ENCODE measurements at regions not wholly inside any gene's neighbourhood (a gene's known extent, or its start where the extent isn't known, plus 50 kb on each side); places are given as distances from the start of the nearest gene placed in this dataset.

DNA sequence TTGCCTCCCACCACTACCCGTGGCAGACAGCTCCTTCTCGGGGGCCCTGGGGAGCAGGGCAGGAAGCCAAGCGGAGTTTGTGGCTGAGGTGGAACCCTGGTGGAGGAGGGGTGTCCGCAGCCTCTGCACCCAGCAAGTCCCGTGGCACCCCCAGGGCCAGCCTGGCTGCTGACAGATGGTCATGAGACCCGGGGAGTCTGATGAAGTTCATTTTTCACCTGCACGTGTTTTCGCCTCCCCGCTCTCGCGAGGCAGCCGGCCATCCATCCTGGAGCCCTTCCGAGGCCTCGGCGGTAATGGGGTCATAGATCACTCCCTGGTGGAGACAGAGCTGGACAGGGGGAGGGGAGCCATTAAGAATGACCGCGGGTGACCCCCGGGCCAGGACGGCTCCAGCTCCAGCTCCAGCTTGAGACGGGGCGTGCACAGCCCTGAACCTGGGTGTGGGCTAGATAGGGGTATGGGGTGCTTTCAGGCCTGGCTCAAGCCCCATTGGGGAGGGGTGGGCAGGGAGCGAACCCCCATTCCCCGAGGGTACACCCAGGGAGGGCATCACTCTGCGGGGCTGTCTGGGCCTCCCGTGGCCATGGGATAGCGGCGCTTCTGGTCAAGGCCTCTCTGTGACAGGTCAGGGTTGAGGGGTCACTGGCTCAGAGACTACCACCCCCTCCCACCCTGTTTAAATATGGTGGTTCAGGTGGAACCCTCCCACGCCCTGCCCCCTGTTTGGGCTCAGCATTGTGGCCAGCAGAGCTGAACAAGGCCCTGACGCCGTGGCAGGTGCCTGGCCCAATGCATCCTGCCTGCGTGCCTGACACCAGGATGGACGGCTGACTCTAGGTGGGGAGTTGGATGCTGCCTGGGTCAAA, 227.4 kb upstream of the GSE1 start:
- Histone ChIP-seq H3K4me1 (replicated peaks in 1 of 2) (peaks cover 58 to 68% of the 10 kb centered on the region in 2 donors), H3K4me3 (no peak overlapping the region), H3K27ac (peak overlapping the region; percentile 38 to 58)
- in situ Hi-C loops (cut with MboI; ENCODE audit: low pct_unique_long_range_greater_than_20kb in 2 of 9, low sequenced_read_pairs in 9 of 9, unreplicated experiment in 9 of 9) = no loop called here
- peak in 5 of 8 experiments; percentile 71 to 88 (median 84) for ATAC-seq (replicated peaks in 6 of 8)
- WGBS, 10 experiments = 0 to 80% (median 30%) methylated on average over 1 to 7 of the region's 32 CpGs; no CpG with 5 or more reads in 5 of the 10 experiments

DNA sequence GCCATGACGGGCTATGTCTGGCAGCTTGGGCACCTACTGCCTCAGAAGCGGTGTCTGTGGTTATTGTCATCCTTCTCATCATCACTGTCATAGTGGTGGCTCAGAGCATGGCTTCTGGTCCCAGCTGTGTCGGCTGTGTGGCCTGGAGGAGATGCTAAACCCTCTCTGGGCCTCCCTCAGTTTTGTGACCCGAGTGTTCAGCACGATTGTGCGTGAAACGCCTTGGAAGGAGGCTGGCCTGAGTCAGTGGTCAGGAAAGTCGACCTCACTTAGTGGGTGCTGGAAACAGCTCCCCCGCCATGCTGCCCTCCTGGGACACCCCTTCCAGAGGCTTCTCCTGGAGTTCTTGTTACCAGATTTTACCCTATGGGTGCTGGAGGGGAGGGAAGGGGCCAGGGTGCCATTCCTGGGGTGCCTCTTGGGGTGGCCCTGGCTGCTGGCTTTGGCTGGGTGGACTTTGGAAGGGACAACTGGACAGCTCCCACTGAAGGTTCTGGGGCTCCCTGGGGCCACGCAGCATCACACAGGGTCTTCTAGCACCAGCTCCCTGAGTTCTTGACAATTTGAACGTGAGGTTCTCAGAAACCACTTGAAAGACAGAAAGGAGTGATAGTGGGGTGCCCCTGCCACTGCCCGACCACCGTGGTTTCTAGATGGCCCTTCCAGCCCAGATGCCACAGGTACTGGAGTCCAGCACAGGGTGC, 226.5 kb upstream of the GSE1 start:
- in situ Hi-C loops (cut with MboI; ENCODE audit: low pct_unique_long_range_greater_than_20kb in 2 of 9, low sequenced_read_pairs in 9 of 9, unreplicated experiment in 9 of 9) = no loop called here
- H3K27ac ChIP-seq = peak overlapping the region in 1 of 2 donors; percentile 51
- 75 to 100% (median 90%) methylated on average over 1 to 7 of the region's 13 CpGs; no CpG with 5 or more reads in 4 of the 10 experiments for WGBS, 10 experiments
- H3K4me3 ChIP-seq = no peak overlapping the region
- no peak for ATAC-seq (replicated peaks in 6 of 8)
- peaks cover 56 to 66% of the 10 kb centered on the region in 2 donors for H3K4me1 ChIP-seq (replicated peaks in 1 of 2)

DNA sequence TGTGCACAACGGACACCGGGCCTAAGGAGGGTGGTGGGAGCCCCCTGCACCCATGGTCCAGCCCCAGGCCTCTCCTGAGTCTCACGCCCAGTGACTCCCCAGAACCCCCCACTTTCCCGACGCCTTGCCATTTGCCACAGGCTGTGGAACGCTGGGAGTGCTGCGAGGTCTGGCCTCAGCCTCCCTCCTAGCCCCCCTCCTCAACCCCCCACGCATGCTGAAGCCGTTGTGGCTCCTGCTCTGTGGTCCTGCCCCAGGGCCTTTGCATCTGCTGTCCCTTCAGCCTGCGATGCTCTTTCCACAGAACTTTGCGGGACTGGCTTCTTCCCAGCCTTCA, 226.0 kb upstream of the GSE1 start:
- Histone ChIP-seq H3K27ac (no peak overlapping the region), H3K4me1 (replicated peaks in 1 of 2) (peaks cover 51 to 61% of the 10 kb centered on the region in 2 donors), H3K4me3 (no peak overlapping the region)
- 93 to 100% (median 100%) methylated on average over 1 to 2 of the region's 11 CpGs; no CpG with 5 or more reads in 7 of the 10 experiments for WGBS, 10 experiments
- no peak for ATAC-seq (replicated peaks in 6 of 8)
- in situ Hi-C loops (cut with MboI; ENCODE audit: low pct_unique_long_range_greater_than_20kb in 2 of 9, low sequenced_read_pairs in 9 of 9, unreplicated experiment in 9 of 9) = no loop called here

DNA sequence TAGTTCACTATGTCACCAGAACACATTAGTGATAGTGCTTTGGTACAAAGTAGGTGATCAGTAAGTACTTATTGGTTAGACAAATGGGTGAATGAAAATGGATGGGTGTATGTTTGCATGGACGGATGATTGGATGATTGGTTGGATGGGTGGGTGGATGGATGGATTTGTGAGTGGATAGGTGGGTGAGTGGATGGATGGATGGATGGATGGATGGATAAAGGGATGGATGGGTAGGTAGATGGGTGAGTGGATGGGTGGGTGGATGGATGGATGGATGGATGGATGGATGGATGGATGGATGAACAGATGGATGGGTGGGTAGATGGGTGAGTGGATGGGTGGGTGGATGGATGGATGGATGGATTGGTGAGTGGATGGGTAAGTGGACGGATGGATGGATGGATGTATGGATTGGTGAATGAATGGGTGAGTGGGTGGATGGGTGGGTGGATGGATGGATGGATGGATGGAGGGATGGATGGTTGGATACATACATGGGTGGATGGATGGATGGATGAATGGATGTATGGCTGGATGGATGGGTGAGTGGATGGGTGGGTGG, 225.3 kb upstream of the GSE1 start:
- in situ Hi-C loops (cut with MboI; ENCODE audit: low pct_unique_long_range_greater_than_20kb in 2 of 9, low sequenced_read_pairs in 9 of 9, unreplicated experiment in 9 of 9) = no loop called here
- no peak for ATAC-seq (replicated peaks in 6 of 8)
- Histone ChIP-seq H3K27ac (no peak overlapping the region), H3K4me1 (replicated peaks in 1 of 2) (peaks cover 45 to 54% of the 10 kb centered on the region in 2 donors), H3K4me3 (no peak overlapping the region)
- 82 to 100% (median 90%) methylated on average over 1 to 2 of the region's 2 CpGs; no CpG with 5 or more reads in 5 of the 10 experiments for WGBS, 10 experiments

DNA sequence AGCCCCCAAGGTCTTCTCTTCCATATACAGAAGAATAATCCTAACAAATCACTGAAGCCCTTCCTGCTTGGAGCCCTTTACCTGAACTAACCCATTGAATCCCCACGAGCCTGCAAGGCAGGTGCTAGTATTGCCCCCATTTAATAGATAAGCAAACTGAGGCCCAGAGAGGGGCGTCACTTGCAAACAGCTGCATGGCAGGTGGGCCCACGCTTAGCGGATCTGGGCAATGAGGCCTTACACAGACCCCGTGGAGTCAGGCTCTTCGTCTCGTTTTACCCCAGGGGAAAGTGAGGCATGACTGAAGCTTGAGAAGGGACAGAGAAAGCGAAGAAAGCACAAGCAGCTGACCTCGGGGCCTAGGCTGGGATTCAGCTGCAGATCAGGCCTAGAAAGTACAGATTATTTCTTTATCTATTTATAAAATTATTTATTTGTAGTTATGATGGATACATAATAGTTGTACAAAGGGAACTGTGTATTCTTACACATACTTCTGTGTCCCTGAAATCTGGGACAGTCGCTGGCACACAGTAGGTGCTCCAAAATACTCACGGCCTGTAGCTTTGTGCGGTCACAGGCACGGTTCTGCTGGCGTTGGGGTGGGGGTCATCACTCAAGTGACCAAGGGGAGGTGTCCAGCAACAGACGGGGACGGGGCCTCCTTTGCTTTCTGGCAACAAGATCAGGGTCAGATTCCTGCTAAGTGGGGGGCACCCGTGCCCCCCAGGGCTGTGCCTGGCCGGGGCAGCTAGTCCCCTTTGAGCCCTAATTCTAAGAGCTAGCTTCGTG, 223.2 kb upstream of the GSE1 start:
- Histone ChIP-seq H3K4me1 (replicated peaks in 1 of 2) (peaks cover 47 to 54% of the 10 kb centered on the region in 2 donors), H3K4me3 (no peak overlapping the region), H3K27ac (no peak overlapping the region)
- in situ Hi-C loops (cut with MboI; ENCODE audit: low pct_unique_long_range_greater_than_20kb in 2 of 9, low sequenced_read_pairs in 9 of 9, unreplicated experiment in 9 of 9) = no loop called here
- ATAC-seq (replicated peaks in 6 of 8) = no peak
- WGBS, 10 experiments = 59 to 100% (median 80%) methylated on average over 1 to 16 of the region's 19 CpGs

DNA sequence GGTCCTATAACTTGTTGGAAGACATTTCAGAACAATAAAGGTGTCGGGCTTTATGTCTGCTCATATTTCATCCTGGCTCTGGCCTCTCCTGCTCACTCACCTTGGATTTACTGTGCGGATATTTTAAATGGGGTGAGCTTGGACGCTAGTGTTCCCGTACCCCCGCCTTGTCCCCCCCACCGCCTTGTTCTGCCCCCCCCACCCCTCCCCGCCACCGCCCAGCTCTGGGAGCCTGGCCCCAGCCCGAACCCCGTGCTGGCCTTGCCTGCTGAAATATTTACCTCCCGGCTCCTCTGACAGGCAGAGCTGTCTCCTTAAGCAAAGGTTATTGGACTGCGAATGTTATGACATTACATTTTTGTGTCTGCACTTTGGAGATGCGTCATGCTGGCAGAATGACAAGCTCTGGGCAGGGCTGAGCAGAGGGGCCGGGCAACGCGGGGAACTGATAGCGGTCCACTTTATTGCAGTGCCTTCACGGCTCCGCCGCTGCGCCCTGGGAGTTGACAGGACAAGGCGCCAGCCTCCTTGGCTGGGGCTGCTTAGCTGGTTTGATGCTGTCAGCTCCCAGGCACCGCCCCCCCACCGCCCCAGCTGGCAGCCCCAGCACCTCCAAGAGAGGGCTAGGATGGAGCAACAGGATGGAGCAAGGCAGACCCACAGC, 222.5 kb upstream of the GSE1 start:
- in situ Hi-C loops (cut with MboI; ENCODE audit: low pct_unique_long_range_greater_than_20kb in 2 of 9, low sequenced_read_pairs in 9 of 9, unreplicated experiment in 9 of 9) = no loop called here
- Histone ChIP-seq H3K27ac (peak overlapping the region; percentile 33 to 64), H3K4me3 (no peak overlapping the region), H3K4me1 (replicated peaks in 1 of 2) (peaks cover 47 to 54% of the 10 kb centered on the region in 2 donors)
- WGBS, 10 experiments = 7 to 80% (median 54%) methylated on average over 1 to 4 of the region's 24 CpGs; no CpG with 5 or more reads in 6 of the 10 experiments
- peak; percentile 33 to 74 (median 54) for ATAC-seq (replicated peaks in 6 of 8)

DNA sequence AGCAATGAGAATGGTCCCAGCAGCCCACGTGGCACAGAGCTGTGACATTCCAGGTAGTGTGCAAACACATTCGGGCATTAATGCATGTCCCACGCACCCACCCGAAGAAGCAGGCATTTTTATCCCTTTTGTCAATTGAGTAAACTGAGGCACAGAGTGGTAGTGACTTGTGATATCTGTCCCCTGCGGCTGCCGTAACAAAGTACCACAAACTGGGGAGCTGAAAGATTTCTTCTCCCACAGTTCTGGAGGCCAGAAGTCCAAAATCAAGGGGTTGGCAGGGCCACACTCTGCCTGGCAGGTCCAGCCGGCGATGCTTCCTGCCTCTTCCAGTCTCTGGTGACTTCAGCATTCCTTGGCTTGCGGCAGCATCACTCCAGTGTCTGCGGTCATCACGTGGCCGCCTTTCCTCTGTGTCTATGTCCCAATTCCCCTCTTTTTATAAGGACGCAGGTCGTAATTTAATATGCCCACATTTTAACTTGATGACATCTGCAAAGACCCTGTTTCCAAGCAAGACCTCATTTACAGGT, 221.9 kb upstream of the GSE1 start:
- Histone ChIP-seq H3K4me3 (no peak overlapping the region), H3K4me1 (replicated peaks in 1 of 2) (peaks cover 47 to 54% of the 10 kb centered on the region in 2 donors), H3K27ac (peak overlapping the region; percentile 33 to 64)
- in situ Hi-C loops (cut with MboI; ENCODE audit: low pct_unique_long_range_greater_than_20kb in 2 of 9, low sequenced_read_pairs in 9 of 9, unreplicated experiment in 9 of 9) = no loop called here
- 0 to 100% (median 93%) methylated on average over 1 to 9 of the region's 14 CpGs; no CpG with 5 or more reads in 1 of the 10 experiments for WGBS, 10 experiments
- ATAC-seq (replicated peaks in 6 of 8) = no peak

DNA sequence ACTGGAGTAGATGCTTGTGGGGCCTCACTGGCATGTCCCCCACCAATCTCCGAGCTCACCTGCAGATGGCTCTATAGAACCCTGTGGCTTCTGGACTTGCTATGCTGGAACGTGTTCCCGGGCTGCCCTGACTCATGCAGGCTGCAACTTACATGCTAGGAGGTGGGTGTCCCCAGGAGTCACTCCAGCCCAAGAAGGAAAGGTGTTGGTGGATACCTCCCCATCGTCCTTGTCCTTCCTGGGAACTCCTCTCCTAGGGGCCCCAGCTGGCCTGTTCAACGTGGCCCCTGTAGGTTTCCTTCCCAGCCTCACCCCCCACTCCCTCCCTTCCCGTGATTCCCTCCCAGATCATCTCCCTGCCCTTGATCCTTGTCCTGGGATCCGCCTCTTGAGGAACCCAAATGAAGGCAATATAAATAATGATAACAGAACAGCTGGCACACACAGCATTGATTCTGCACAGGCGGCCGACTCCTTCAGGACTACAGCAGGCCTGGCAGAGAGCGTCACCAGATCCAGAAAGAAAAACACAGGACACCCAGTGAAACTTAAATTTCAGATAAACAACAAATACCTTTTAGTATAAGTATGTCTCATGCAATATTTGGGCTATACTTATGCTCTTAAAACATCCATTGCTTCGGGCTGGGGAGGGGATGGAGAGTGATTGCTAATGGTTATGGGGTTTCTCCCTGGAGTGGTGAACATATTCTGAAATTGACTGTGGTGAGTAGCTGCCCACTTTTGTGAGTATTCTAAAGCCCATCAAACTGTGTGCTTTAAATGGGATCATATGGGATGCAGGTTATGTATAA, 221.1 kb upstream of the GSE1 start:
- in situ Hi-C loops (cut with MboI; ENCODE audit: low pct_unique_long_range_greater_than_20kb in 2 of 9, low sequenced_read_pairs in 9 of 9, unreplicated experiment in 9 of 9) = no loop called here
- no peak for ATAC-seq (replicated peaks in 6 of 8)
- H3K27ac ChIP-seq = no peak overlapping the region
- H3K4me3 ChIP-seq = no peak overlapping the region
- peaks cover 51 to 56% of the 10 kb centered on the region in 2 donors for H3K4me1 ChIP-seq (replicated peaks in 1 of 2)
- WGBS, 10 experiments = 20 to 100% (median 92%) methylated on average over 1 to 5 of the region's 11 CpGs; no CpG with 5 or more reads in 1 of the 10 experiments

DNA sequence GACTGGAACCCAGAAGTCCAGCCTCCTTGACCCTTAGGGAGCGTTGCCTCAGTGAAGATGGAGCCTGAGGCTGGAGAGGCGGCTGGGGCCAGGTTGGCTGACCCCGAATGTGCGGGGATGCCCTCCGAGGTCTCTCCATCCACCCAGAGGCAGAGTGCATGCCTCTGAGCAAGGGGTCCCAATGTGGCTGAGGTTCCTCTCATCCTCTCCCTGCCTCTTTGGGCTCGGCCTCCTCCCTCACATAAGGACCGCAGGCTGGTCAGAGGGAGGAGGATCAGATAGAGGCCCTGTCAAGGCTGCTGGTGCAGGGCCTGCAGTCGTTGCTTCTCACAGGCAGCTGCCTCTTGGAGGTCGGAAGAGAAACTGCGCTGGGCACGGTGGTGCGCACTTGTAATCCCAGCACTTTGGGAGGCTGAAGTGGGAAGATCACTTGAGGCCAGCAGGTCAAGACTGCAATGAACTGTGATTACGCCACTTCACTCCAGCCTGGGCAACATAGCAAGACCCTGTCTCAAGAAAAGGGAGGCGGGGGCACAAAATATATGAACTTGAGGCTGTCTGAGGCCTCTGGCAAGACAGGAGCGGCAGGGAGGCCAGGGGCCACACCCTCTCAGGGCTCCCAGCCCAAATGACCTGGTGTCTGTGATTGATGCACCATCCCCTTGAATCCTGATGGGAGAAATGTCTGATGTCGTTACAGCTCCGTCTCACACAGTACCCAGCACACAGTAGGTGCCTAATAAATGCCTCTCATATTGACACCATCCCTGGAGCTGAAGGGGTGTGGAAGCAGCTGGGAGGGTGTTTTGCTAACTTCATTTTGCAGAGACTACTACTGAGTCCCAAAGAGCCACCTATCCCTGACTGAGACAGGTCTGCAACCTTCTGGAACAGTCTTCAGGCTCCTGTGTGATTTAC, 220.1 kb upstream of the GSE1 start:
- in situ Hi-C loops (cut with MboI; ENCODE audit: low pct_unique_long_range_greater_than_20kb in 2 of 9, low sequenced_read_pairs in 9 of 9, unreplicated experiment in 9 of 9) = no loop called here
- Histone ChIP-seq H3K4me3 (no peak overlapping the region), H3K4me1 (replicated peaks in 1 of 2) (peaks cover 61 to 67% of the 10 kb centered on the region in 2 donors), H3K27ac (peak overlapping the region in 1 of 2 donors; percentile 81)
- WGBS, 10 experiments = 47 to 100% (median 98%) methylated on average over 2 to 12 of the region's 17 CpGs; no CpG with 5 or more reads in 3 of the 10 experiments
- no peak for ATAC-seq (replicated peaks in 6 of 8)

DNA sequence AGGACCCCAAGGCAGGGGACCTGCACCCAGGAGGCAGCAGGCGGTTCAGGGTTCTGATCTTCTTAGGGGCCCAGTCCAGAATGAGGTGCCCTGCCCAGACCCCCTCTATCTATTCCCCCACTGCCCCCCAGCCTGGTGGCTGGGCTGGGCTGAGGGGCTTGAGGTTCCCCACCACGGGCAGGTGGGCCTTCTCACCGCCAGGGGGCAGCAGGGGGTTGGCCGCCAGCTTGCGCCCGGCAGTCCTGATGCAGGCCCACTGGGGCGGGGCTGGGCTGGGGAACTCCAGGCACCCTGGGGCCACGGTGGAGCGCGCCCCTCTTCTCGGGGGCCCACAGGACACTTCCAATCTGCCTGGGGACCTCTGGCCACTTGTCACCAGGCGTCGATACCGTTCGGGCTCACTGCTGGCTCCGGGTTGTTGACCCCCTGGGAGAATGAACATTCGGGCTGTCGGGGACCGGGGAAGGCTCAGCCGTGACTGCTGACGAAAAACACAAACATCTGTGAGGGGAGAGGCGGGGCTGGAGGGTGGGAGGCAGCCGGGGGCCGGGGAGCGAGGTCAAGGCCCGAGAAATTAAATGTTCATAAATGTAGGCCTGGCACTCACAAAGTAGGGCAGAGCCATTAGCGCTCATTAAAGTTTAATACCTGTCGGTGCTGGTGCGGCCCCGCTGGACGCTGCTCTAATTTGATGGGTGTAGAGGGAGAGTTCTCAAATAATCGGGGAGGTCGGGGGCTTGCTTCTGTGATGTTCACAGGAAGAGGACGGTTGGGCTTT, 219.3 kb upstream of the GSE1 start:
- in situ Hi-C loops (cut with MboI; ENCODE audit: low pct_unique_long_range_greater_than_20kb in 2 of 9, low sequenced_read_pairs in 9 of 9, unreplicated experiment in 9 of 9) = no loop called here
- H3K4me1 ChIP-seq (replicated peaks in 1 of 2) = peaks cover 61 to 68% of the 10 kb centered on the region in 2 donors

More for the DNA sequence above, 219.3 kb upstream of the GSE1 start:
- H3K4me3 ChIP-seq = no peak overlapping the region
- peak overlapping the region in 1 of 2 donors; percentile 81 for H3K27ac ChIP-seq
- WGBS, 10 experiments = 10 to 90% methylated on average over 2 of the region's 34 CpGs; no CpG with 5 or more reads in 8 of the 10 experiments
- peak in 6 of 8 experiments; percentile 3 to 47 (median 6) for ATAC-seq (replicated peaks in 6 of 8)

Measured in motor neuron (in vitro differentiated cells).